ENCODE measurements at regions not wholly inside any gene's neighbourhood (a gene's known extent, or its start where the extent isn't known, plus 50 kb on each side); places are given as distances from the start of the nearest gene placed in this dataset.
A peak's percentile ranks its signal among the peaks of the same experiment; 100 is the strongest.

DNA sequence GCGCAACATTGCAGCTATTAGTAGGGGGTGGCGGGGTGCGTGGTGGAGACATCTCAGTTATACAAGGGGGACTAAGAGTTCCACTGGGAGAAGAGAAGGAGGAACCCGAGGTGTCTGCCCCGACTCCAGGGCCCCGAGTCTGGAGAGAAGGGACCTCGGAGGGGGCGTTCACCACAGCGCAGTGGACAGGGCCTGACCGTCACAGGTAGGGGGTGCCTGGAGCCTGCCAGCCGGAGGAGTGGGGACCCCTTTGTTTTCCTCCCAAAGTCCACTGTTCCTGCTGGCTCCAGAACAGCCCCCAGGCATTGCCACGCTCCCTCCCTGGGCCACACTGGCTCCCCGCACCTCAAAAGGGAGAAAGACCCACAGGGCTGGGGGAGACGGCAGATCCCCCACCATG lies 175.9 kb upstream of the TNRC6C start:
- Histone ChIP-seq H3K36me3 (ENCODE audit: control insufficient read depth, insufficient read depth, low read length) (no peaks in the 10 kb centered on the region), H3K27me3 (replicated peaks; ENCODE audit: control insufficient read depth, insufficient read depth, low read length, poor library complexity, severe bottlenecking) (no peaks in the 10 kb centered on the region), H3K4me1 (ENCODE audit: control insufficient read depth, insufficient read depth, low read length, poor library complexity, severe bottlenecking) (peaks cover 13% of the 10 kb centered on the region), H3K27ac (ENCODE audit: insufficient read depth, low read length, poor library complexity, severe bottlenecking) (no peak overlapping the region), H3K9me3 (ENCODE audit: control insufficient read depth, low read length) (no peaks in the 10 kb centered on the region), H3K4me3 (ENCODE audit: insufficient read depth, low read depth, low read length, poor library complexity, severe bottlenecking) (no peak overlapping the region)
- DNase-seq: no peak

DNA sequence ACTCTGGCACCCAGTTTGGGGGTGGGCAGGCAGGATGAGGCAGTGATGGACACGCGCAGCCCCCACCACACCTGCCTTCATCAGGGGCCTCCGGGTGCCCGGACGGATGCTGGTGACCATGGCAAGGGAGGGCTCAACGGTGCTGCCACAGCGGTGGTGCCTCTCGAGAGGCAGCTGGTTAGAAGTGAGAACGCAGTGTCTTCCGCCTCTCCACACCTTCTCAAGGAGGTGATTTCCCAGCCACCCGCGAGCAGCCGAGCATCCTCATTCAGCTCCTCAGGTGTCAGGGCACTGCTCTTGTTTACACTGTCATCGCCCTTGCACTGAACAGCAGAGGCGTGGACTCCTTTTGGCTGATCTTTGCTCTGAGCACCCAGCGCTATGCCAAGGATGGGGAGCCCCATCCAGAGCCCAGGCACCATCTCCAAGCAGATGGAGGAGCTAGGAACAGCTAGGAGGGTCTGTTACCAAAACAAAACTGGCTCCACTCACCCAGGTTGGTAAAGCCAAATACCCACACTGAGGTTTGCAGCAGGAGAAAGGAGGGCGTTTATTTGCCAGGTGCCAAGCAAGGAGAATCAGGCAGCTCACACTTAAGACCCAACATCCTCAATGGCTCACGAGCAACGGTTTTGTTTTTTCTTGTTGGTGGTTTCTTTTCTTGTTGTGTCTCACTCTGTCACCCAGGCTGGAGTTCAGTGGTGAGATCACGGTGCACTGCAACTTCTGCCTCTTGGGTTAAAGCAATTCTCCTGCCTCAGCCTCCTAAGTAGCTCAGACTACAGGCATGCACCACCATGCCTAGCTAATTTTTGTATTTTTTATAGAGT lies 174.3 kb upstream of the TNRC6C start:
- peak; percentile 61 to 69 (median 66) for DNase-seq
- peak overlapping the region; percentile 66 for H3K27ac ChIP-seq (ENCODE audit: insufficient read depth, low read length, poor library complexity, severe bottlenecking)
- no peaks in the 10 kb centered on the region for H3K9me3 ChIP-seq (ENCODE audit: control insufficient read depth, low read length)
- H3K4me3 ChIP-seq (ENCODE audit: insufficient read depth, low read depth, low read length, poor library complexity, severe bottlenecking): no peak overlapping the region
- no peaks in the 10 kb centered on the region for H3K36me3 ChIP-seq (ENCODE audit: control insufficient read depth, insufficient read depth, low read length)
- H3K4me1 ChIP-seq (ENCODE audit: control insufficient read depth, insufficient read depth, low read length, poor library complexity, severe bottlenecking): peaks cover 13% of the 10 kb centered on the region
- no peaks in the 10 kb centered on the region for H3K27me3 ChIP-seq (replicated peaks; ENCODE audit: control insufficient read depth, insufficient read depth, low read length, poor library complexity, severe bottlenecking)

- H3K27me3 ChIP-seq (replicated peaks; ENCODE audit: control insufficient read depth, insufficient read depth, low read length, poor library complexity, severe bottlenecking): no peaks in the 10 kb centered on the region
- H3K9me3 ChIP-seq (ENCODE audit: control insufficient read depth, low read length): no peaks in the 10 kb centered on the region
- H3K27ac ChIP-seq (ENCODE audit: insufficient read depth, low read length, poor library complexity, severe bottlenecking): peak overlapping the region; percentile 66
- H3K36me3 ChIP-seq (ENCODE audit: control insufficient read depth, insufficient read depth, low read length): no peaks in the 10 kb centered on the region
- H3K4me3 ChIP-seq (ENCODE audit: insufficient read depth, low read depth, low read length, poor library complexity, severe bottlenecking): no peak overlapping the region
- H3K4me1 ChIP-seq (ENCODE audit: control insufficient read depth, insufficient read depth, low read length, poor library complexity, severe bottlenecking): peaks cover 13% of the 10 kb centered on the region
- DNase-seq: no peak
Measured at GRCh38 chr17:77785312-77785905, 173.1 kb upstream of the TNRC6C start.

DNA sequence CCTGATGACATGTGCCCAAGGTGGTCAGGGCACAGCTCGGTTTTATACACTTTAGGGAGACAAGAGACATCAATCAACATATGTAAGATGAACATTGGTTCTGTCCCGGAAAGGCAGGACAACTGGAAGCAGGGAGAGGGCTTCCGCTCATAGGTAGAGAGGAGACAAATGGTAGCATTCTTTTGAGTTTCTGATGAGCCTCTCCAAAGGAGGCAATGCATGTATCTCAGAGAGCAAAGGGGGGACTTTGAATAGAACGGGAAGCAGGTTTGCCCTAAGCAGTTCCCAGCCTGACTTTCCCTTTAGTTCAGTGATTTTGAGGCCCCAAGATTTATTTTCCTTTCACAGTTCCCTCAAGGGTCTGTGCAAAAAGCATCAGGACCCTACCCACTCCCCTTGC lies 172.4 kb upstream of the TNRC6C start:
- Histone ChIP-seq H3K36me3 (ENCODE audit: control insufficient read depth, insufficient read depth, low read length) (no peaks in the 10 kb centered on the region), H3K4me1 (ENCODE audit: control insufficient read depth, insufficient read depth, low read length, poor library complexity, severe bottlenecking) (peaks cover 13% of the 10 kb centered on the region), H3K4me3 (ENCODE audit: insufficient read depth, low read depth, low read length, poor library complexity, severe bottlenecking) (no peak overlapping the region), H3K9me3 (ENCODE audit: control insufficient read depth, low read length) (no peaks in the 10 kb centered on the region), H3K27me3 (replicated peaks; ENCODE audit: control insufficient read depth, insufficient read depth, low read length, poor library complexity, severe bottlenecking) (no peaks in the 10 kb centered on the region), H3K27ac (ENCODE audit: insufficient read depth, low read length, poor library complexity, severe bottlenecking) (no peak overlapping the region)
- DNase-seq: no peak

DNA sequence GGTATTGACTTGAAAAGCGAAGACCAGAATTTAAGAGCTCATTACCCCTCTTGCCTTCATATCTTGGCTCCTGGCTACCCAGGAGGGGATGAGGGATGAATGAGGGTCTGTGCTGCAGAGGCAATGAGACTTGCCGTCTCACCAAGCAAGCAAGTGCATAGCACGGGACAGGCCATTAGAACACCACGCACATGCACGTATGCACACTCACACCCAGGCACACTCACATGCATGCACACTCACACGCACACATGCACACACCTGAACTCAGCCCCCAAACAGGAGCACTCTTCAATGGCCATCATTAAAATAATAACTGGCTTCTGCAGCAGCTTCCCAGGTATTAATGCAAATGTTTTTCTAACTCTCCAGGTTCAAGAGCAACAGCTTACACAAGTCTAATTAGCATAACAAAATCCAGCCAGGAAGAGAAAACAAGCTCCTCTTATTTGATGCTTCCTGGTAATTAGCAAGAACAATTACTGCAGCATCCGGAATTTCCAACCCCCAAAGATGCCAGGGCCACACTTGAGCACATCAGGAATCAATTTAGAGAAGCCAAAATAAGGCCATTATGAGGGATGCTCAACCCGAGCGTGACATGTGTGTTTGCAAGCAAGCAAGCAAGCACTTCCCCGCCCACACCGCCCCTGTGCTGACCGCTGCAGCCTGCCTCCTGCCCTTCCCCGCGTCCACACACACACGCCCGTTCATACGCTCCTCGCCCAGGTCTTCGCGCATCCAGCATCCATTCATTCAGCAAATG lies 171.6 kb upstream of the TNRC6C start:
- H3K27ac ChIP-seq (ENCODE audit: insufficient read depth, low read length, poor library complexity, severe bottlenecking): no peak overlapping the region
- H3K27me3 ChIP-seq (replicated peaks; ENCODE audit: control insufficient read depth, insufficient read depth, low read length, poor library complexity, severe bottlenecking): no peaks in the 10 kb centered on the region
- peaks cover 13% of the 10 kb centered on the region for H3K4me1 ChIP-seq (ENCODE audit: control insufficient read depth, insufficient read depth, low read length, poor library complexity, severe bottlenecking)
- no peak overlapping the region for H3K4me3 ChIP-seq (ENCODE audit: insufficient read depth, low read depth, low read length, poor library complexity, severe bottlenecking)
- no peaks in the 10 kb centered on the region for H3K36me3 ChIP-seq (ENCODE audit: control insufficient read depth, insufficient read depth, low read length)
- DNase-seq: no peak
- no peaks in the 10 kb centered on the region for H3K9me3 ChIP-seq (ENCODE audit: control insufficient read depth, low read length)

DNA sequence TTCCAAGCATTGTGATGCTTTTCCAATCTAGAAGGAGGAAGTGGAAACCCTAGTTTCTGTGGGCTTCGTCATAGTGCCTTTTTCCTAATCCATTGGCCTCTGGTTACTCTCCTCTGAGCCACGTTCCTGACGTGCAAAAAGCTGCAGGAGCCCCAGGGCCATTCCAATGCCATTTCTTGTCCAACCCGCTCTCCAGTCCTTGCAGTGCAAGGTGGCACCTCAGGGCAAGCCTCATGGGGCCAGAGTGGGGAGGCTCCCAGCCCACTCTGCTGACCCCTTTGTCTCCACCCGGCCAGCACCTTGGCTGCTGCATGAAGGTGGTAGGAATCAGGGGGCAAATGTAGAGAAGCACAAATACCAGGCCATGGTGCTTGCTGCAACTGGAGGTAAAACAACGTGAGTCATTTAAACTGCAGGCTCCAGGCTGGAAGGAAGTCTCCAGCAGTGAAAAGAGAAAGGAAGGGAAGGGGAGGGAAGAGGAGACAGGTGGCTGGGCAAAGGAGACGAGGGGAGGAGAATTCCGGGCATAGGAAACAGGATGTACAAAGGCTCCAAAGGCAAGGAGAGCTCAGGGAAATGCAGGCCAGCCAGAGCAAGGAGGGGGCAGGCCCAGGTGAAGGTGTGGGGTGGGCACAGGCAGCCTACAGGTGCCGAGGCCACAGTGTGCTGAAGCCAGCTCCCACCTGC lies 168.2 kb upstream of the TNRC6C start:
- DNase-seq: no peak
- no peak overlapping the region for H3K4me3 ChIP-seq (ENCODE audit: insufficient read depth, low read depth, low read length, poor library complexity, severe bottlenecking)
- H3K27me3 ChIP-seq (replicated peaks; ENCODE audit: control insufficient read depth, insufficient read depth, low read length, poor library complexity, severe bottlenecking): no peaks in the 10 kb centered on the region

DNA sequence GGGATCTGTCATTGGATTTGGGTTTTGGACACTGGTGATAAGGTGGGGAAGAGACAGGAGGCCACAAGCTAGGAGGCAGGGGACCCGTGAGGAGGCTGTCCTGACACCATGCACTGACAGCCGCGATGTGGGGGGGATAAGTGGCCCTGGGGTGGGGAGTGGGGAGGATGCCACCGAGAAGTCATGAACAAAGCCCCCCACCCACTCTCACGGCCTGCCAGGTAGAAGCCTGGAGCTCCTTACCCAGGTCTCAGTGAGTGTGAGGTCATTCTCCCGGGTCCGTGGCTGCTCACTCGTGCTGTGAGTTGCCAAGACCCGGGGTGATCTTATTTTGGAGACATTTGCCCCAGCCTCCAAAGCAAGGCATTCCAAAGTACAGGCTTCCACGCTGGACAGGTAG lies 165.9 kb upstream of the TNRC6C start:
- H3K9me3 ChIP-seq (ENCODE audit: control insufficient read depth, low read length): no peaks in the 10 kb centered on the region
- no peaks in the 10 kb centered on the region for H3K27me3 ChIP-seq (replicated peaks; ENCODE audit: control insufficient read depth, insufficient read depth, low read length, poor library complexity, severe bottlenecking)
- no peaks in the 10 kb centered on the region for H3K36me3 ChIP-seq (ENCODE audit: control insufficient read depth, insufficient read depth, low read length)
- no peak for DNase-seq
- no peaks in the 10 kb centered on the region for H3K4me1 ChIP-seq (ENCODE audit: control insufficient read depth, insufficient read depth, low read length, poor library complexity, severe bottlenecking)
- no peak overlapping the region for H3K27ac ChIP-seq (ENCODE audit: insufficient read depth, low read length, poor library complexity, severe bottlenecking)
- no peak overlapping the region for H3K4me3 ChIP-seq (ENCODE audit: insufficient read depth, low read depth, low read length, poor library complexity, severe bottlenecking)

More for the DNA sequence above, 168.2 kb upstream of the TNRC6C start:
- Histone ChIP-seq H3K36me3 (ENCODE audit: control insufficient read depth, insufficient read depth, low read length) (no peaks in the 10 kb centered on the region), H3K27ac (ENCODE audit: insufficient read depth, low read length, poor library complexity, severe bottlenecking) (no peak overlapping the region), H3K4me1 (ENCODE audit: control insufficient read depth, insufficient read depth, low read length, poor library complexity, severe bottlenecking) (no peaks in the 10 kb centered on the region), H3K9me3 (ENCODE audit: control insufficient read depth, low read length) (no peaks in the 10 kb centered on the region)

DNA sequence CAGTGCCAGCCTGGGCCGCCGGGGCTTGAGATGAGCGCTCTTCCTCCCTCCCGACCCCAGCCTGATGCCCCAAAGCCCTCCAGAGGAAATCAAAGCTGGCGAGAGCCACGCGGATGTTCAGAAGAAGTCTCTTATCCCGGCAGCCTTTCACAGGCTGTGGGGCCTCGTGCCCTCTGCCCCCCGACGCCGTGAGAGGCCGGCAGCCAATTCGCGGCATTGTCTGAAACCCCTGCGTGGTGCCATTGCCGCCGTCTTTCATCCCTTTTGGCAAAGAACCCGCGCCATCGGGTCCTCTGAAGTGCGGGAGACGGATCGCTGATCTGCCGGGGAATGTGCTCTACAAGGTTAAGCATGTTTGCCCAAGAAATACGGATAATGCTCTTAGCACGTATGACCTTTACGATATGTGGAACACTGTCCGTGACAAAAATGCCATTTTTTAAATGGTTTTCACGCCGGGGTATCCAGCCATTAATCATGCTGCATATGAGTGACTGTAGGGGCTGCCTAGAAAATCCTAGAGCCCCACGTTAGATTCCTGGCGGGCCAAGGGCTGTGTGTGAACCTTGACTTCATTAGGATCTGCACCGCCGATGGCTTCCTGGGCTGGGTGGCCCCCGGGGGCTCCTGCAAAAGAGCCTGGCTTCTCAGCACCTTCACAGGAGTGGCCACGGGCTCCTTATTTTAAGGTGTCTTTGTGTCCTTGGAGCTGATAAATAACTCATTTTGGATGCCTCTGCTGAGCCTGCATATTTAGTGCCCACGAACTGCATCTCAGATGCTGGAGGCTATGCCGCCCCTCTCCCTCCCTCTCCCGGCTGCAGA lies 165.1 kb upstream of the TNRC6C start:
- no peaks in the 10 kb centered on the region for H3K36me3 ChIP-seq (ENCODE audit: control insufficient read depth, insufficient read depth, low read length)
- no peaks in the 10 kb centered on the region for H3K4me1 ChIP-seq (ENCODE audit: control insufficient read depth, insufficient read depth, low read length, poor library complexity, severe bottlenecking)
- H3K27me3 ChIP-seq (replicated peaks; ENCODE audit: control insufficient read depth, insufficient read depth, low read length, poor library complexity, severe bottlenecking): no peaks in the 10 kb centered on the region
- no peak for DNase-seq
- no peak overlapping the region for H3K4me3 ChIP-seq (ENCODE audit: insufficient read depth, low read depth, low read length, poor library complexity, severe bottlenecking)
- no peaks in the 10 kb centered on the region for H3K9me3 ChIP-seq (ENCODE audit: control insufficient read depth, low read length)
- no peak overlapping the region for H3K27ac ChIP-seq (ENCODE audit: insufficient read depth, low read length, poor library complexity, severe bottlenecking)

DNA sequence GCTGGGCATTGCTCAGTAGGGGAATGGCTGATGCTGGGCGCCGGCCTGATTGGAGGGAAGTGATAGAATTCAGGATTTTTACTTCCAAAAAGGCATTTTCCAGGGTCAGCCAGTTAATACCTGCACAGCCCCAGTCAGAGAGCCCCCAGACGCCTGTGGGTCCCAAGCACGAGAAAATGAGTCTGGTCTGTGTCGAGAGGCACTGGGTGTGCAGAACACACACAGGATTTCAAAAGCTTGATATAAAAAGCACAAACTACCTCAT lies 164.6 kb upstream of the TNRC6C start:
- H3K9me3 ChIP-seq (ENCODE audit: control insufficient read depth, low read length): no peaks in the 10 kb centered on the region
- H3K27me3 ChIP-seq (replicated peaks; ENCODE audit: control insufficient read depth, insufficient read depth, low read length, poor library complexity, severe bottlenecking): no peaks in the 10 kb centered on the region
- DNase-seq: no peak
- H3K36me3 ChIP-seq (ENCODE audit: control insufficient read depth, insufficient read depth, low read length): no peaks in the 10 kb centered on the region
- no peak overlapping the region for H3K27ac ChIP-seq (ENCODE audit: insufficient read depth, low read length, poor library complexity, severe bottlenecking)
- no peaks in the 10 kb centered on the region for H3K4me1 ChIP-seq (ENCODE audit: control insufficient read depth, insufficient read depth, low read length, poor library complexity, severe bottlenecking)
- no peak overlapping the region for H3K4me3 ChIP-seq (ENCODE audit: insufficient read depth, low read depth, low read length, poor library complexity, severe bottlenecking)

Data from effector memory CD4-positive, alpha-beta T cell (primary cell).